ENCODE measurements at regions not wholly inside any gene's neighbourhood (a gene's known extent, or its start where the extent isn't known, plus 50 kb on each side); places are given as distances from the start of the nearest gene placed in this dataset.

DNA sequence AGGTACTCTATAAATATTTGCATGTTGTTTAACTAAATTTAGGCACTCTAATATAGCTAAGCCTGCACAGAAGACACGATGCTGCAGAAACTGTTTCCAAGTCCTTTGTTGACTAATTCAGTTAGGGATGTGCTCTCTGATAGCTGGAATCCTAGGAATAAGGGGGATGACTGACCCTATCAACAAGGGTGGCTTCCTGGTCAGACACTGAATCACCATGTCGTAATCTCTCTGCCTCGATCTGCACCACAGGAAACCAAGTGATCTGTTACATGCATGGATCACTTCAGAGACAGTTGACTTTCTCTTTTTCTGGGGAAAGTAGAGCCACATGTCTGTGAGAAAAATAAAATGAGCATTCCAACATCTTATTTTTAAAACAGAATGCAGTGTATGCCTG lies 169.1 kb downstream of the GUCY2F start:
- no peak for DNase-seq (ENCODE audit: low read depth in 2 of 2)

DNA sequence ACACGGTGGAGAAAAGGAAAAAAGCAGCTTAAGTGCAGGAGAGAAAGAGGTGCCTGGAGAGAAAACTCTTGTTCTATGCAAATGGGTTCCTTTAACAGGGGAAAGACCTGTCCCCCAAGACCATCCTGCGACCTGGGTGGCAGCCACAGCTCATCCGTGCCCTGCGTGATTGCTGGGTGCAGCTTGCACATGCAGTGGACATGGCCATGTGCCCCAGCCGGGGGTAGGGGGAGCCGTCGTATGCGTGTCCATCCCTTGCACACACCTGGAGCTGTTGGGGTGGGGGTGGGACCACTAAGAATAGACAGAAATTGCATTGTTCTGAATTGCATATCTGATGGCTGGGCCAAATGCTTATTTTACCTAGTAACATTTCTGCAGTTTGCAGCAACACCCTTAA lies 171.9 kb downstream of the GUCY2F start:
- DNase-seq (ENCODE audit: low read depth in 2 of 2): no peak

DNA sequence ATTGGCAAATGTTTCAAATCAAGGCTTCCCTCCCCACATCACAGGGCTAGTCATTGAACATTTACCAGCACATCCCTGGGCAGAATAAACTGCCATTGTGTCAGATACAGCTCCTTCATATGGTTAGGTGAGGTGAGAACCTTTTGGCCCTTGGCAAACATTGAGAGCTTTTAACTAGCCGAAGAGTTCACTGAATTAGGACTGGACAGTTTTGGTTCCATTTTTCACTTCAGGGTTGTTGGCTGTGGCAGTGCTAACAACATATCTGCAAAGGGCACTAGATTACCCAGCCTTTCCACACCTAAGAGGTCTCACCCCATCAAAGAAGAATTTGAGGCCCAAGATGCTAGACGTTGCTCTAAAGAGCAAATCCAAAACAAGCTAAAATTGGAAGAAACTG lies 180.7 kb downstream of the GUCY2F start:
- DNase-seq (ENCODE audit: low read depth in 2 of 2): no peak

DNA sequence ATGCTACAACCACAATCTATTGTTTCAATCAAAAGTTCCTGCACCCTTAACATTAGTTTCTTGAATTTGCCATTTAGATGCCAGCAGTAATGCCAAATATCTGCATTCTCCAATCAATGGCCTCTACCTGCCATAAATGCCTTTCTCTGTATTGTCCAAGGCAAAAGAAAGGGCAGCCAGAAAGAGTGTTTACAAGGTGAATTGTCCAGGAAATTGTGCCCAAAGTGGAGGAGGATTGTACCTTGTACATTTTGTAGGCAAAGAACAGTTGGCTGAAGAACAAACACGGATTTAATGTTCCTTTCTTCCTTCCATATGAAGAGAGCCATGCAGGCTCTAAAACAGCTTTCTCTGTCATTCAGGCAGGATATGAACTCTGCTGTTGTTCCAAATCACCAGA lies 181.5 kb downstream of the GUCY2F start:
- no peak for DNase-seq (ENCODE audit: low read depth in 2 of 2)

DNA sequence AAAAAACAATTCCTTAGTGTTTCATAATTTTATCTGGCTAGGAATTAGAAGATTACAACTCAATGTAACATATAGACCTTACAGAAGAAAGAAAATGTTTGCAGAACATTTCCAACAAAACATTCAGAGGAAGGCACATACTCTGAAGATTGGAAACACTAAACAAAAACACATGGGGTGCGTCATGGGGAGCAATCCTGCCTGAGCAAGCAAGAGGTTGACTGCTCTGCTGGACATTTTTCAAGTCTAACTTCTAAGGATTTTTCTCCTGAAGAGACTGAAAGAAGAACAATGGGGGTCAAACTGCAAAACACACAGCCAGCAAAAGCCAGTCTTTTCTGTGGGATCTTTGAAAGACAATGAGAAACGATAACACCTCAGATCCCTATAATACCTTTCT lies 182.8 kb downstream of the GUCY2F start:
- no peak for DNase-seq (ENCODE audit: low read depth in 2 of 2)

DNA sequence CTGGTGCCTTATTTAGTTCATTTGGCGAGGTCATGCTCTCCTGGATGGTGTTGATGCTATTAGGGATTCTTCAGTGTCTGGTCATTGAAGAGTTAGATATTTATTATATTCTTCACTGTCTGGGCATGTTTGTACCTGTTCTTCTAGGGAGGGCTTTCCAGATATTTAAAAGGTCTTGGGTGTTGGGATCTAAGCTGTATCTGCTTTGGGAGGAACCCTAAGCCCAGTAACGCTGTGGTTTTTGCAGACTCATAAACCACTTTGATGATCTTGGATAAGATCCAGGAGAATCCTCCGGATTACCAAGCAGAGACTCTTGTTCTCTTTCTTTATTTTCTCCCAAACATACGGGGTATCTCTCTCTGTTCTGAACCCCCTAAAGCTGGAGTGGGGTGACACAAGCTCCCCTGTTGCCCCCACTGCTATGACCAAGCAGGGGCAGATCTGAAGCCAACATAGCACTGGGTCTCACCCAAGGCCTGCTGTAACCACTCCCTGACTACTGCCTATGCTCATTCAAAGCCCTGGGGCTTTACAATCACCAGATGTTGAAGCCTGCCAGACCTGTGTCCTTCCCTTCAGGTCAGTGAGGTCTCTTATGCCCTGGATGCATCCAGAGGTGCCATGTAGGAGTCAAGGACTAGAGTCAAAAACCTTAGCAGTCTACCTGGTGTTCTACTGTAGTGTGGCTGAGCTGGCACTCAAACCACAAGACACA lies 187.6 kb downstream of the GUCY2F start:
- no peak for DNase-seq (ENCODE audit: low read depth in 2 of 2)

DNA sequence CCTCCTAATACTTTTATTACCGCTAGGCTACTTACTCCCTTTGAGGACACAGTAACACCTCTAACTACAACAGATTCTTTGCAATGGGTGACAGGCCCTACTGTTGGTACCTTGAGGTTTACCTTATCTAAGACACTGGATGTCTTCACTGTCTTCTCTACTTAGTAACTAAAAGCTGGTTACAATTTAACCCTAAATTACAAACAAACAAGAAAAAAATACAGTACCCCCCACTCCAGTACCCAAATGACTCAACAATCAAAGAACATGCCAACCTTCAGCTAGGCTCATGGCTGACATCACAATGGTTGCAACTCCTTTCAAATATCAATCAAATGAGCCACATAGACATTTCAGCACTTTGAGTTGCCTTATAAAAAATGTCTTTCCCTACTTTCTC lies 198.0 kb downstream of the GUCY2F start:
- DNase-seq (ENCODE audit: low read depth in 2 of 2): no peak

DNA sequence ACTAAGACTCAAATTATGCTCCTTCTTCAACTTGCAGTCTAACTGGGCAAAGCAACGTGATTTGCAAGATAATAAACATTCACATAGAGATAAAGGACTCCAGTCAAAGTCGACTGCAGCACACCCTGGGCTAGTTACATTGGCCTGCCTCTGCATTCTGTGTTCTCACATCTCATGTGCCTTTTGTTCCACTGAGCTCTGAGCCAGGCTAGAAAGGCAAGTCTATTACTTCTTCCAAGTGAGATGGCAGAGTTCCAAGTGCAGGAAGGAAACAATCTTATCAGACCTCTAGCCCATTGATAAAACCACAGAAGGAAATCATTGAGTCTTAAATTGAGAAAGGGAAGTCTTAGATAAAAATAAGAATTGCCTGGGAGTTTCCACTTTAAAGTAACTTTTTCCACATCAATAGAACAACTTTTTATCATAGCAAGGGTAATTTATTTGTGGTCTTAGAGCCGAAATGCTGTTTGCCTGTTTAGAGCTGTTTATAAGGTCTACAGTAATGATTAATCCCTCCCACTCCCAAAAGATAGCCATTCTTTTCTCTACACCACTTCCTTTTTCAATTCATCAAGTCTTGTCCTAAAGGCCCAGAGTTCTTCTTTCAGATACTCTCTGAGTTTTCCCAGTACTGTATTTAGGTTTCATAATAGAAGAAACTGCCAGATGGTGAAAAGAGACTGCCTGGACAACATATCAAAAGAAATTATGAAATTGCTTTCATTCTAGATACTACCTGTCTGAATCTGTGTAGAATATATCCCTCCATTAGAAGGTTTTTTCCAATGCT lies 200.2 kb downstream of the GUCY2F start:
- no peak for DNase-seq (ENCODE audit: low read depth in 2 of 2)

DNA sequence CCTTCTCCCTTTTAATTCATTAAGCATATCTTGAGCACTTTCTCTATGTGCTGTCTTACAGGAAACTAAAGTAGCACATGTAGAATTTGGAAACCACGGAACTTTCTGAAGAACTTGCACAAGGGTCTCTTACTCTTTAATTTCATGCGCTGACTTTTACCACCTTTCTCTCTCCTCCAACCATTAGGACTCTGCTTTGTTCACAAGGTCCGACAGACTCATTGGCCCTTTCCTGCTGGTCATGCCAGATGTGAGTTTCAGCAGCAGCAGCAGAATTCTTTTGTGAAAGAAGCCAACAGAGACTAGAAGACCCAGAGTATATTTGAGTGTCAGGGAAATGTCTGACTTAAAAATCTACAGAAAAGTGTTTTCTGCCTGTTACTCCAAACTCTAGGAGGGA lies 207.1 kb downstream of the GUCY2F start:
- no peak for DNase-seq (ENCODE audit: low read depth in 2 of 2)

DNA sequence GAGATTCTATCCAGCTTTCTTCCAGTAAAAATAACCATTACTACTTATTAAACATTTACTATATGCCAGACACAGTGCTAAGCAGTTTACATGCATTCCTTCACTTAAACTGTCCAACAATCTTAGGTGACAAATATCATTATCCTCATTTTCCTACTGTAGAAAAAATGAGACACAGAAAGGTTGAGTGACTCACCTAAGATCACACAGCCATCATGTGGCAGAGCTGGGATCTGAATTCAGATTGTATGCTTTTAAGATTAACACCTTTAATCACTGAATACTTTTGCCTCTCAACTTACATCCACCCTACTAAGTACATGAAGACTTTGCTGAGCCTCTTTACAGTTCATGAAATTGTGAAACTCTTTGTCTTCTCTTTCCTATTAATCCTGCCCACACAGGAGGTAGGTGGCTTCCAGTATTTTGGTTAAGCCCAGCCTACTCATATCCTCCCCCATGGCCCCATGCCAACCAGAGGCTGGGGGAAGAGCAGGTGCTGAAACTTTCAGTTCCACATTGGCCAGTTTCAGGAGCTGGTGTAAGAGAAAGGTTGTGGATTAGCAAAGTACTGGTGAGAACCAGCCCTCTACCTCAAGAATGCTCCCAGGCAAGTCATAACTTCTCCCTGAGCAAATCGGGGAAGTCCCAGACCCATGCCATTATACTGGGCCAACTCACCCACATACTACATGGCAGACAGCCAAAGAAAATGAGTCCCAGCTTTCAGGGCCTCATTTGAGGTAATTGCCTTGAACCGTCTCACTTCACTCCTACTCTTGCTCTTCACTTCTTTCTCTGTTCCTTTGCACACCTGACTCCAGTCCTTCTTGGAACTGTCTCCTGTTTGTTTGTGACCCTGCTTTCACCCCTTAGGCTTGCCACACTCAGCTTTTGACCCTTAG lies 211.1 kb downstream of the GUCY2F start:
- DNase-seq (ENCODE audit: low read depth in 2 of 2): no peak

DNA sequence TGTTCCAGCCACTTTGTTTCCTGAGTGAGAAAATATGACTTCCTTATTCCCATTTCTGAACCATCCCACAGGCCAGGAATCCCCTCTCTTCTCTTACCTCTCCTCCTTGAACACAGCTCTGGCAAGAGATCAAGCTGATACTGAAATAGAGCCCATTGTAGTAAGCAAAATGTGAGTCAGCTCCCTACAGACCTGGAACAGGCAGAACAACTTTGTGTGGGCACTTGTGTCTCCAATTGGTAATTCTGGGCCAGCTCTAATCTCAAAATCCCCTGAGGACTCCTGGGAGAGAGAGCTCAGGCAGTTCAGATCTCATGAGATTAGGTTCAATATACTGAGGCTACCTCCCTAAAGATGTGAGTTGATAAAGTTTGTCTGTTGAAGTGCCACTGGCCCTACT lies 213.5 kb downstream of the GUCY2F start:
- no peak for DNase-seq (ENCODE audit: low read depth in 2 of 2)

DNA sequence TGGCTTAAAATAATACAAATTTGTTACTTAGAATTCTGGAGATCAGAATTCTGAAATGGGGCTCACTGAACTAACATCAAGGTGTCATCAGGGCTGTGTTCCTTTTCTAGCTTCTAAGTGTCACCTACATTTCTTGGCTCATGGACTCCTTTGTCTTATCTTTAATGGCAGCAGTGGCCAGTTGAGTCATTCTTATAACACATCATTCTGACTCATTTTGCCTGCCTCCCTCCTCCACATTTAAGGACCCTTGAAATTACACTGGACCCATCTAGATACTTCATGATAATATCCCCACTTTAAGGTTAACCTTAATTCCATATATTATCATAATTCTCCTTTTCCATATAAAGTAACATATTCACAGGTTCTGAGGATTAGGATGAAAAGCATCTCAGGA lies 215.9 kb downstream of the GUCY2F start:
- no peak for DNase-seq (ENCODE audit: low read depth in 2 of 2)

DNA sequence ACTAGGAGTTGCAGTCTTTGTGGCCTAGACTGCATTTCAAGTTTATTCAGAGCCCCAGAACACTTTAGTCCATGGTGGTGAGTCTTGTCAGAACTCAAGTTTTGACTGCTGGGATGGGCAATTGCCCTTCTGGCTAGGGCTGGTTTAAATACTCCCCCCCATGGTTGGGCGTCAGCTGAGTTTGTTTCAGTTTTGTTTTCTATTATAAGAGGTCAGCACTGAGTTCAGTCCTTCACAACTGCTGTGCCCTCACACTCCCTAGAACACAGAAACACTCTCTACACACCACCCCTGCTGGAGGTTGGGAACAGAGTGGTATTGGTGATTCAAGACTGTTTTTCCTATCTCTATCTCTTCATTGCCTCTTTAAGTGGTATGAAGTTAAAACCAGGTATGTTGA lies 217.0 kb downstream of the GUCY2F start:
- no peak for DNase-seq (ENCODE audit: low read depth in 2 of 2)

DNA sequence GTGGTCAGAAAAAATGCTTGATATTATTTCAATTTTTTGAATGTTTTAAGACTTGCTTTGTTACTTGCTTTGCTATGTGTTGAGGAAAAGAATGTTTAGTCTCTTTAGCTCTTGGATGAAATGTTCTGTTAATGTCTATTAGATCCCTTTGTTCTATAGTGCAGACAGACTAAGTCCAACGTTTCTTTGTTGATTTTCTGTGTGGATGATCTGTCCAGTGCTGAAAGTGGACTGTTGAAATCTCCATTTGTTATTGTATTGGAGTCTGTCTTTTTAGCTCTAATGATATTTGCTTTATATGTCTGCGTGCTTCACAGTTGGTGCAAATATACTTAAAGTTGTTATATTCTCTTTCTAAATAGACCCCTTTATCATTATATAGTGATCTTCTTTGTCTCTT lies 220.6 kb downstream of the GUCY2F start:
- DNase-seq (ENCODE audit: low read depth in 2 of 2): no peak

DNA sequence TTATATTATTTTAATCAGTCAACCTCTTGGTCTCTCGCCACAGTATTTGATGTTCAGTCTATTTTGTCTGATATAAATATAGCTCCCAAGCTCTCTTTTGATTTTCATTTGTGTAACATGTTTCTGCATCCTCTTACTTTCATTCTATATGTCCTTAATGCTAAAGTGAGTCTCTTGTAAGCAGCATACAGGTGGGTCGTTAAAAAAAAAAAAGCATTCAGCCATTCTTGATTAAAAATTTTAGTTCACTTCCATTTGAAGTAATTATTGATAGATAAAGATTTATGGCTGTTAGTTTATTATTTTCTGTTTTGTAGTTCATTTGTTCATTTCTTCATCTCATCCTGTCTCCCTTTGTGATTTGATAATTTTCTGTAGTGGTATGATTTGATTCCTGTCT lies 229.1 kb downstream of the GUCY2F start:
- no peak for DNase-seq (ENCODE audit: low read depth in 2 of 2)

DNA sequence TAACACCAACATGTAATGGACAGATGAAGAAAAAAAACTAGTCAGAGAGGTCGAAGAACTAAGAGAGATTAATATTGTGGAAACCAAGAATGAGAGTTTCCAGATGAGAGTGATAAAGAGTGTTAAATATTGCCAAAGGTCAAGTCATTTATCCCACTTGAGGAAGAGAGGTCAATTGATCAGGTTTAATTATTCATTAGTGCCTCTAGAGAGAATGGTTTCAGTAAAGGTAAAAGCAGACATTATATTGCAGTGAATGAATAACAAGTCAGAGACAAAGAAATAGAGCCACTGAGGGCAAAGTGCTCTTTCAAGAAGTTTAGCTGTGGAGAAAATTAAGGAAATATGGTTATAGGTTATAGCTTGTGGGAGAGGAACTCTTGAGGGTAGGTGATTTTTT lies 263.1 kb downstream of the GUCY2F start:
- no peak for DNase-seq (ENCODE audit: low read depth in 2 of 2)

DNA sequence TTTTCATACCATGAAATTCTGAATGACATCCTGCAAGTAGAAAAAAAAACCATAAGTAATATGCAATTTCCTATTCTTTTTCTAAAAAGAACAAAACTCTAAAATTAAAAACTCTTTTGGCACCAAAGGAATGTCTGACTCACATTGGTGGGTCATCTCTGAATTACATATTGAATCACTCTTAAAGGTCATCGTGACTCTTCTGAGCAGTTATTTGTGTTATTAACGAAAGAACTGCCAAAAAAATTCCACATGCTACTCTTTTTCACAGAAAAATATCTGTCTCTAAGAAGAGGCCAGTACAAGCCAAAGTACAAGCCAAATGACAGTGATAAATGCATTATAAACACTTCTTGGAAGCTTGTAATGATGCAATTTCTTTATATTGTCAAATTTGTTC lies 282.2 kb downstream of the GUCY2F start:
- DNase-seq (ENCODE audit: low read depth in 2 of 2): no peak

DNA sequence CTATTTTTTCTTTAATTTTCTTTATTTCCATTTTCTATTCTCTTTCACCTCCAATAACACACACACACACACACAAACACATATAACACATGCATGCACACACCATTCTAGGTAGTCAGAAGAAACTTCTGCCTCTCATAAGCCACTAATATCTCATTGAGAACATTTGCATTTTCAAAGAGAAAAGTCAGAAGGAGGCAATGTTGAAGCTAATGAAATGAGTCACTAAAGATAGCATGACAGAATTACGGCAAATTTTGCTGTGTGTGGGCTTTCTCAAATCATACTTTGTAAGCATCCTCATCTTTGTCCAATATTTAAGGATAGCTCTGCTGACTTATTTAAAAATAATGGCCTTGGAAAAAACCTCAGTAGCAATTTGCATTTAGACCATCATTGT lies 291.3 kb downstream of the GUCY2F start:
- DNase-seq (ENCODE audit: low read depth in 2 of 2): no peak

DNA sequence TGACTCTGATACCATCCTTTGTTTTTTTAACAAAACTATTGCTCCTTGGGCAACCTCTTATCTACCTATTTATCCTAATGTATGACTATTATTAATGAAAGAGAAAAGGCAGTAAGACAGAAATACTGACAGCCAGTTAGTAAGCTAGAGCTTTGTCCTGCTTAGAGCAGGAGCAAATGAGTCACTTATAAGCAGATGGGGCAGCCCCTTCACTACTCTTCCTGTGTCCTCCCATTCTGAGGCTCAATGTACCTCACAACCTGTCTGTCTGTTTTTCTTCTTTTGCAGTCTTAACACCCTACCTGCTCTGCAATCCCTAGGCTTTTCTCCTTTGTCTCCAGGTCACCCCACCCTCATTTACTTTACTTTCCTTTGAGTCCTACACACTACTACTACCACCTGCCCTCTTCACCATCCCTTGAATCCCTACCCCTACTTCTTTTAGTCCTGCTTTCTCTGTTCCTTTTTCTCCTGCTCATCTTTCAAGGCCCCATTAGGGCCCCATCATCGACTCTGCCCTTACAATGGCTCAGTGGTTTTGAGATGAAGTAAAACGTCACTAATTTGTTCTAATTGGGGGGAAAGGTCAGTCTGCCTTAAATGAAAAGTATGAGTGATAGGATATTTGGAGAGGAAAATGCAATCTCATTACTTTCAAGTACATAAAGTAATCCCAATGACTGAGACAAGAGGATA lies 294.3 kb downstream of the GUCY2F start:
- DNase-seq (ENCODE audit: low read depth in 2 of 2): no peak

DNA sequence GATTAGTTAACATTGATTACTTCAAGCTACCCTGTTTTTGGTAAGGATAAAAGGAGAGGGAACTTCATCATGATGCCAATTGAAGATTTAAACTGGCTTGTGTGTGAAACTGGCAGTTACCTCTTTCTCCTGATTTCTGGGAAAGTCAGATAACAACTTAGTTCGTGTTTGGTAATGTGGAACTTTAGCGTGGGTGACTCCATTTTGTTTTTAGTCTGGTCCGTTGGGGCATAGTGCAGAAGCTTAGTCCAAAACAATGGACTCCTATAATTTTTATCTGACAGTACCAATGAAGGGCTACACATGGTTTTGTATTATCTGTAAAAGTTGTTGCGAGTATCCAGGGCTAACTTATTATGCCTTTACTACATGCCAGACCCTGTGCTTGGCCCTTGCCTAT lies 294.9 kb downstream of the GUCY2F start:
- no peak for DNase-seq (ENCODE audit: low read depth in 2 of 2)

DNA sequence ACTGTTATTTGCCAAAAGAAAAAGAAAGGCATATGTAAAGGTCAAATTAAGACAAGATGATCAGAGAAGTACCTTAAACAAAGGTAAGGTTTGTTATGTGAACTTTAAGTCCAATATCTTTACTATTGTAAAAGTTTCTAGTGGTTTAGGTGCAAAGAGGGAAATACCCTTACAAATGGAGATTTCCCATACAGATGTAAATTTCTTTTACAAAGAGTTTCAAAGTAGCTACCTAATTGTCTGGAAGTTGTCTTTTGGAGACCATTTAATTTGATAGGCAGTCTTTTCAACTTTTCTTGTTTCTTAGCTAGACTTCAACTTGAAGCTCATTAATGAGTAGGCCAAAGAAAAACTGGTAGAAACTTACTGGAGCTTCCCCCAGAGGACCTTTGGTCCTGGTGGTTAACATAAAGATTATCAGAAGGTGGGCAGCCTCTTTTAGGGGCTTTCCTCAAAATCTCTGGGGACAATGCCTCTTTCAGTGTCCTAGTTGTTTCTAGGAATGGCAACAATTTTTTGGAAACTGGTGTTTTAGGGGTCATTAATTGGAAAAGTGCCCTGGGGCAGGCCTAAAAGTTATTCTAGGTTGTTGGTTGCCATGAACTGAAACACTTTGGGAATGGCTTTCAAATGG lies 297.3 kb downstream of the GUCY2F start:
- DNase-seq (ENCODE audit: low read depth in 2 of 2): no peak

All from stimulated activated CD4-positive, alpha-beta T cell treated with anti-CD3 and anti-CD28 coated beads, Interleukin-1b, Interleukin-23, amount 100 ng/mL, for 4 hours (primary cell).